ENCODE measurements at regions not wholly inside any gene's neighbourhood (a gene's known extent, or its start where the extent isn't known, plus 50 kb on each side); places are given as distances from the start of the nearest gene placed in this dataset.

DNA sequence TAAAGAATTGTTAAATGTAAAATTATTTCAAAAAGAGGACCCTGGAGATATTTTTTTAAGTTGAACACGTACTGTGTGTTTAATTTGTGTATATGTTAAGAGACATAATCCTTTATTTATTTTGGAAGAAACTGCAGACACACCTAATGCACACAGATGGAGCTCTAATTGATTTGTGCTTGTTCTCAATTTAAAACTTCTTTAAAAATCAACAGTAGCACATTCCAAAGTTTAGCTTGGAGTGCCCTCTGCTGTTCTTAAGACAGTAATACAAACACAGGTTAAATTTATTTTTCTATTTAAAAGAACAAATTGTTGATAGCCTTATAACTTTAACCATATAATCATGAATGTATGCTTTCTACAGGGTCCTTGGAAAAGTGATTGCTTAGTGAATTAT is 277.6 kb upstream of the ADAMTS16 start:
- DNase-seq, result peak; percentile 58

DNA sequence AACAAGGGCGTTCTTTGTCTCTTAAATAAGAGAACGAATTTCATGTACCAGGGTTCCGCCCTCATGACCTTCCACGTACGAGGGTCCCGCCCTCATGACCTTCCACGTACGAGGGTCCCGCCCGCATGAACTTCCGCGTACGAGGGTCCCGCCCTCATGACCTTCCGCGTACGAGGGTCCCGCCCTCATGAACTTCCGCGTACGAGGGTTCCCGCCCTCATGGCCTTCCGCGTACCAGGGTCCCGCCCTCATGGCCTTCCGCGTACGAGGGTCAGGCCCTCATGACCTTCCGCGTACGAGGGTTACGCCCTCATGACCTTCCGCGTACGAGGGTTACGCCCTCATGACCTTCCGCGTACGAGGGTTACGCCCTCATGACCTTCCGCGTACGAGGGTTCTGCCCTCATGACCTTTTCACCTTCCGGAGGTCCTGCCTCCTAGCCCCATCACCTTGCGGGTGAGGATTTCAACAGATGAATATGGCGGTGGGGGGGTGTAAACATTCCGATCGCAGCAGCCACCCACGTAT is 273.9 kb upstream of the ADAMTS16 start:
- no peak for DNase-seq

DNA sequence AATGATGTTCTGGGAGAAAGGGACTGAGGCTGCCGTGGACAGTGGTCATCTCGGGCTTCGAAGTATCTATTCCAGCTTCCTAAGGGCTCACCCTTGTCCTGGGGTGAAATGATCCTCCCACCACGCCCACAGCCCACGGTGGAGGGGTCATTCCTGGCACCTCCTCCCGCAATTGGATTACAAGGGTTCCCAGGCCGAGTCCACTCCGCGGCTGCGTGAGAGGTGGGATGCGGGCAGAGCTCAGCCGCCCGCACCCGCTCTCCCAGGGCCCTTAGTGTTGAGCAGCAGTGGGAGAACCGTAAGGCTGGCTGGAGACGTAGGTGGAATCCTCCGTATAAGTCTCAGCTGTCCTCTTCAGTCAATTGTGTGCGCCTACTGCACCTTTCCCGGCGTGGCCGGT is 273.3 kb upstream of the ADAMTS16 start:
- no peak for DNase-seq

DNA sequence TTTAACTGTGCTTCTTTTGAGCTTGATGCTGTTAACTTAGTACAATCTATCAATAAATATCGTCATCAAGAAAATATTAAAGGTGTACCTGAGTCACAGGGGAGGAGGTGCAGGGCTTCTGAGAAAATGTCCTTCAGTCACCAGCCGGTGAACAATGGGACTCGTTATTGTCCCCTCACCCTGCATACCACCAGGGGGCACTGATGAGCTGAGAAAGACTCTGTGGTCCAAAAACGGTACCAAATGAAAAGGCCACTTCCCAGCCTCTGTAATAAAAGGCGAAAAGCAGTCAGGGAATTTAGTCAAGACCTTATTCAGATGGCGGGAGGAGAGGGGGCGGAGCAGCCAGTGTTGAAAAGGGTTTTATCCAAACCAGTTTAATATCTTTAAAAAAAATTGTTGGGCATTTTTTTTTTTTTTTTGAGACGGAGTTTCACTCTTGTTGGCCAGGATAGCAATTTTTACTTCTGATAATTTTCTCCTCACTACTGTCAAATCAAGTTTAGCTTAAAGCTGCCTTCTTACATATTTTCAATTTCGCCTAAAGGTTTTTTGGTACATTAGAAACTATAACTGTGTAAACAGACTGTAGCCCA is 271.9 kb upstream of the ADAMTS16 start:
- DNase-seq, result no peak

DNA sequence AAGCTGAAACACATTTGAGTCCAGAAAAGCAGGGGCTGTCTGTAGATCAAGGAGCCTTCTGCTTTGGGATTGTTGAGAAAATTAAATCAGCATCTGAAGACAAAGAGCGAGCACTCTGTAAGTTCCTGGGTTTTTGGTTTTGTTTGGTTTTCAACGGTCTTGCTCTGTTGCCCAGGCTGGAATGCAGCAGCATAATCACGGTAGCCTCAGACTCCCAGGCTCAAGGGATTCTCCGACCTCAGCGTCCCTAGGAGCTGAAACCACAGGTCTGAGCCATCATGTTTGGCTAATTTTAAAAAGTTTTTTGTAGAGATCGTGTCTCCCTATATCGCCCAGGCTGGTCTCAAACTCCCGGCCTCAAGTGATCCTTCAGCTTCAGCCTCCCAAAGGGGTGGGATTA is 266.5 kb upstream of the ADAMTS16 start:
- no peak for DNase-seq

DNA sequence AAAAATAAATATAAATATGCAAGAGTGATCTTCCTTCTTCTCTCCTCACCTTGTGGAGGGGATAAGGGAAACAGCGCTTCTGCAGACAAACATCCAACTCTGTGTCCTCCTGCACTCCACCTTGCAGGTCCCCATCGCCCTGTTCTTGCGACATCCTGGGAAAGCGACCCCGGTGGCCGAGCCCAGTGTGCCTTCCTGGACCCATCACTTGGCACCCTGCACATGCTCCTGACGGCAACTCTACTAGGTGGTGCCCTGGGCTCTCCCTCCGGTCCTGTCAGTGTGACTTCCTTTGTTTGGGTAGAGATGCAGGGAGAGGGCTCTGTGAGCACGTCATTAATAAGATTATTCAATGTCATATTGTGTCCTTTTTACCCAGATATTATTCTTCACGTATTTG is 266.0 kb upstream of the ADAMTS16 start:
- no peak for DNase-seq

DNA sequence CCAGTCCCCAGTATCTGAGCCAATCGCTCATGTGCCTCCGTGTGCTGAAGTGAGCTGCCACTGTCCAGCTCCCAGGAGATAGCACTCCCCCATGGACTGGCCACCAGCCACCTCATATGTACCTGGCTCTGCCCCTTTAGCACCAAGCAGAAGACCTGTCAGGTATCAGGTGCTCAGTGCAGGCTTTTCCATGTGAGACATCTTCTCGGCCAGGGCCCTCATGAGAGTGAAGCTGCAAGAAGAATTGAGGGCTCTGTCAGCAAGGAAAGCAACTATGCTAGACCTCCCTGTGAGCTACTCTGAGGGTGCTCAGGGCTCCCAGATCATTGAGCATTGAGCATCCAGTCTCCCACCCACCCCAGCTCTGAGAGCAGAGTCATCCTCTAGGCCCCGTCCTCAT is 264.2 kb upstream of the ADAMTS16 start:
- DNase-seq, result no peak

DNA sequence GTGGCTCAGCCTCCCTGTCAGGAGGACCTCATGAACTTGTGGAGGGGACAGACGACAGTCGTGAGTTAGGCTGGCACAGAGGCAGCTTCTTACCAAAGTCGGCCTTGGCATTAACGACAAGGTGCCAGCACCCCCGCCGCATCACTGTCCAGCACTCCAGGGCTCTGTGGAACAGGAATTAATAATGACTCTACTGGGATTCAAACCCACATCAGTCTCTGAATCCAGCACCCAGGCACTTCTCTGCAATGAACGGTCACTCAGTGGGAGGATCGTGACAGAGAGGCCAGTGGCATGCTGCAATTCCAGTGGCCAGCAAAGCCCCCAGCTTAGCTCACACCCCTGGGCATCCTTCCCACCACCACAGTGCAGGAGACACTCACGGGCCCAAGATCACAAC is 263.3 kb upstream of the ADAMTS16 start:
- DNase-seq, result no peak

DNA sequence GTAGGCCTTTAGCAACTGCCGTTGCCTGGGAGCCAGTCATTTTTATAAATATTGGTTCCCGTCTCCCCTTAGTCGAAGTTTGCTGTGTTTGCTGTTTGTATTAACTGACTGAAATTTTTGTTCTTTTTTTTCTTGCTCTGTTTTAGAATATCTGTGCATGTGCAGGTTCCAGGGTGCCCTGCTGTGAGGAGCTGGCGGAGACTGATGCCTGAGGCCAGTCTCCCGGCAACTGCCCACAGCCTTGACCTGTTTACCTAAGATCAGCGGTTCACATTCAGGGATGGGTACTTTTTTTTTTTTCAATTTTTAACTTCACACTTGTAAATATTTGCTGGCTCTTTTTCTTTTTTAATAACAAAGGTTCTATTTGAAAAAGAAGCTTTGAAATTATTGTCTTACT is 262.6 kb upstream of the ADAMTS16 start:
- DNase-seq, result no peak

DNA sequence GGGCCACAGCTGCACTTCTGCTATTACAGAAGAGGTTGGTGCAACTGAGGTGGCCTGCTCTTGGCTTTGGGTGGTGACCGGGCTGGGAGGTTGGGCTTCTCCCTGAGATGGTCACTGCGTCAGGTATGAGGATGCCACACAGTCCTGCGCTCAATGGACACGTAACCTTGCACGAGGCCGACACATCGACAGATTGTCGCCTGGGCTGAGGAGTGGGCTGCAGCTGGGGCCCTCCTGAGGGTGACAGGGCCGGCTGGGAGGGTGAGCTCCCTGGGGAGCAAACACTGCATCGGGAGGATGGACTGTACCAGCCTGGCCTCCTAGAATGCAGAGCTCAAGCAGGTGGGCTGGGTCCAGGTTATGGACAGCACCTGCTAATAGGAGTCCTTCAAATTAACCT is 261.1 kb upstream of the ADAMTS16 start:
- DNase-seq, result no peak

DNA sequence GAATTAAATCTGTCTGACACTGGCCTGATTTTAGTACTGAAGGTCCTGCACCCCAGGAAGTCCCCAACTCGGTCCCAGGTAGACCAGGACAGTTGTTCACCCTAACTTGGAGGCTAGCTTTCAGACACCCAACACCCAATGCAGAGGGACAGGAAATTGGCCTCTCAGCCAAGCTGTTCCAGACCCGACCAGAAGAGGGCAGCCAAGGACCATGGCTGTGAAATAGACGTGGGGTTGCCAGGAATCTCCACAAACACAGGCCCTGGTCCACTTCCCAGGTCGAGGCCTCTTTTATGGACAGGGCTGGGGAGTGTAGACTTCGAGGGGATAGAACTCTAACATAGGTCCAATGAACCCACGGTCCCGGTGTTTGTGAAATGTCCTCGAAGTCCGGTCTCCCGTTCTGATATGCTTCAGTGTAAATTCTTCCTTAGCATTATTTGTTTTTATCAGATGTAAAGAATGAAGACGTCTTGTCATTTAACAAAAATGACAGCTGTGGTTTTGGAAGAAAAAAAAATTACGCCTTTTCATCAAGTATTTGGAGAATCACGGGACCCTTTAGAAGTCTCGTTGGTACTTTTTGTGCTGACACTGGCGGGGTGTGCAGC is 260.3 kb upstream of the ADAMTS16 start:
- DNase-seq, result peak; percentile 64

DNA sequence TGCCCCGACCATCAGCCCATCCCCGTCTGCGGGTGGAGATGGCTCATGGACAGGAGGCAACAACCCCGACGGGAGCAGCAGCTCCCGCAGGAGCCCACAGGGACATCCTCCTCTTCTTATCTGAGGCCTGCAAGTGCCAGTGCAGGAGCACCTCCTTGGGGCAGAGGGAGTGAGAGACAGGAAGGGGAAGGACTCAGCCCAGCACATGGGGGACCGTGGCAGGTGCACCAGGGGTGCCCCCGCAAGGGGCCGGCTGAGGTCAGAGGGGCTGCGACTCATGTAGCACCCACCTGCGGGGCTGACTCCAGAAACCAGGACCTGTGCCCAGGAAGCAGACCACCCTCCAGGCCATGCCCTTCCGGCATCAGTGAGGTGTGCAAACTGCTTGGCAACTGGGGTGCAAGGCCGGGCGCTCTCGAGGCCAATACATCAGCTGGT is 259.8 kb upstream of the ADAMTS16 start:
- no peak for DNase-seq

DNA sequence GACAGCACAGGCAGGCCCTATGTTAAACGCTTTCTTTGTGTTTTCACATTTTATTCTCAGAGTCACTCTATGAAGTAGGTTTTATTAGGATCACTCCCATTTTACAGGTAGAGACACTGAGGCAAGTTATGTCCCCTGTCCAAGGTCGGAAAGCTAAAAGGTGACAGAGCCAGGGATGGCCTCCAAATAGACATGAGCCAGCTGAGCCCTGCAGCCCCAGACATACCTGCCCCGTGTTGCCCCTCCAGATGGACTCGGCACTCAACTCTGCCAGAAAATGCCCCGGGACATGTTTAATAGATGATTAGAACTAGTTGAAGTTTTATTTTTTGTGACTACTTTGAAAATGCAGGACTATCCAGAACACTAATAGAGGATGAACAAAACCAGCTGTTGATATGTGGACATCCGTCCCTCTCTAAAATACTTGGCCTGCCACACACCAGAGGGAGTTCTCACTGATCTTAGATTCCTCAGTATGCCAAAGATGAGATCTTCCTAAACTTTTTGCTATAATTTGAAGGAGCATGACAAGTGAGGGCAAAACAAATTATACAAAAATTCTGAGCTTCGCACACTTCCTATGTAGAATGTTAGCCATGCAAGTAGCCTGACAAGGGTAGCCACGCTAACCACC is 258.6 kb upstream of the ADAMTS16 start:
- DNase-seq, result no peak

DNA sequence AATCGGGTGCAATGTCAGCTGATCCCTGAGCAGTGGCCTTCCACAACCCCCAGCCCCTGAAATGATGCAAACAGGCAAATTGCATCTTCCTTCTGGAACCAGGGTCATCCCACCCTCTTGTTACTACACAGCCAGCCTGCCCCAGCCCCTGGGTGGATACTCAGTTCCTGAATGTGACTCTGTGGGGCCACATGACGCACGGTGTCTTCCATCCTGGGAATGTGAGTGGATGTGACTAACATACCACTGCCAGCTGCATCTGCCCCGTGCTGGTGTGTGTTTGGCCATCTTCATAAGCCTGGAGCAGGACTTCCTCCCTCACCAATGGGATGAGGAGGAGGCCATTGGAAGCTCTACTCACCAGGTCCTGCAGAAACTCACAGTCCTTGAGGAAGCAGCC is 257.9 kb upstream of the ADAMTS16 start:
- DNase-seq, result no peak

DNA sequence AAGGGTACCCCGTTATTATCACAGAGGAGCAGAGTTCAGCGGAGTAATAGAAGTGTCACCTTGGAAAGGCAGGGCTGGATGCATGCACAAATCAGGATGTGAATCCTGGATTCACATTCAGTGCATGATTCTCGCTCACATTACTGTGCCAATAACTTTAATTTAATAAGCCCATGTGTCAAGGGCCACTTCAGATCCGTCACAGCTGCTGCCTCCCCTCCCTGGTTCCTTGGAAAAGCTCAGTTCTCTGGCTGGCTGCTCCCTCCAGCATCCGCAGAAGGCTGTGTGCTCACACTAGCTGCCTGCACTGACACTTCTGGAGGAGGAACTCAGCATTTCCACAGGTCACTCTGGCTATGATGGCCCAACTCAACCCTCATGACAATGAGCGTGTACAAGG is 256.8 kb upstream of the ADAMTS16 start:
- DNase-seq, result no peak

DNA sequence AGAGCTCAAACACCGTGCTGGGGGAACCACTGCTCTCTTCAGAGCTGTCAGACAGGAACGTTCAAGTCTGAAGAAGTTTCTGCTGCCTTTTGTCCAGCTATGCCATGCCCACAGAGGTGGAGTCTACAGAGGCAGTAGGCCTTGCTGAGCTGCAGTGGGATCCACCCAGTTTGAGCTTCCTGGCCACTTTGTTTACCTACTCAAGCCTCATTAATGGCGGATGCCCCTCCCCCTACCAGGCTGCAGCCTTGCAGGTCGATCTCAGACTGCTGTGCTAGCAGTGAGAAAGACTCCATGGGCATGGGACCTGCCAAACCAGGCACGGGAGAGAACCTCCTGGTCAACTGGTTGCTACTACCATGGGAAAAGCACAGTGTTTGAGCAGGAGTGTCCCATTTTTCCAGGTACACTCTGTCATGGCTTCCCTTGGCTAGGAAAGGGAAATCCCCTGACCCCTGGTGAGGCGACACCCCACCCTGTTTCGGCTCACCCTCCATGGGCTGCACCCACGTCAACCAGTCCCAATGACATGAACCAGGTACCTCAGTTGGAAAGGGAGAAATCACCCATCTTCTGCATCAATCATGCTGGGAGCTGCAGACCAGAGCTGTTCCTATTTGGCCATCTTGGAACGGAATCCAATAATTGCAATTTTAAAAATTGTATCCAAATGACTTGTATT is 246.9 kb upstream of the ADAMTS16 start:
- DNase-seq, result peak; percentile 6

DNA sequence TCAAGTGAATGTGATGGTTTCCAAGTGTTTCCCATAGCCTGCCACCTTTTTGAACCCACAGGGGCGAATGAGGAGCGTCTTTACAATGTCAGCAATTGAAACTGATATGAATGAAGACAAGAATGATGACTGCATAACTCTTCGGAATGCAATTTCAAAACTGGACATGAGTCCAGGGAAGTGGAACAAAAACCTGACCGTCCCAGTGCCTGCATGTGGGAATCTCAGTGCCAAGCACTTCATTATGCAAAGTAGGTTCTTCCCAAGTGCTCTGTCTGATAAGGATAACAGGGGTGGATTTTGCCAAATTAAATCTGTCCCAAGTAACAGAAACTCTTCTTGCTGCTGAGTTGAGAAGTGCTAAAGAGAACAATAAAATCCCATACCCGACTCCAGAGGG is 243.8 kb upstream of the ADAMTS16 start:
- DNase-seq, result no peak

DNA sequence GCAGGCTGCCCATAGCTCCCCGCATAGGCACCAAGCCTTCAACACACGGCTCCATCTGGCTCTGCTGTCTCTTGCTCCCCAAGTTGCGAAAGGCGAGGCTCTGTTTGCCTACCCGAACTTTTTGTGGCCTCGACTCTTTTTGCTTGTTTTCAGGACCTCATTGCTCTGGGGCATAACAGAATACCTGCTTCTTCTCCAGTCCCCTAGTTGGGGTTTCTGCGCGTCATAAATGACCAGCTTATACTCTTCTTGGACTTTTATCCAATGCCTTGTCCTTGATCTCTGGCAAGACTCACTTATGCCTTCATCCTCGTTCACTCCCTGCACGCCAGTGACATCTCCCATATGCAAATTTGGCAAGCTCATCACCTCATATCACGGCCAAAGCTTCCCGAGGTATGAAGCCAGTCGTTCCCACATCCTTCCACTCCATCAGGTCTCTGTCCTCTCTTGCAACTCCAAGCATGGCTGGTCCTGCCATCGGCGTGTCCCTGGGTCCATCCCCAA is 238.8 kb upstream of the ADAMTS16 start:
- no peak for DNase-seq

DNA sequence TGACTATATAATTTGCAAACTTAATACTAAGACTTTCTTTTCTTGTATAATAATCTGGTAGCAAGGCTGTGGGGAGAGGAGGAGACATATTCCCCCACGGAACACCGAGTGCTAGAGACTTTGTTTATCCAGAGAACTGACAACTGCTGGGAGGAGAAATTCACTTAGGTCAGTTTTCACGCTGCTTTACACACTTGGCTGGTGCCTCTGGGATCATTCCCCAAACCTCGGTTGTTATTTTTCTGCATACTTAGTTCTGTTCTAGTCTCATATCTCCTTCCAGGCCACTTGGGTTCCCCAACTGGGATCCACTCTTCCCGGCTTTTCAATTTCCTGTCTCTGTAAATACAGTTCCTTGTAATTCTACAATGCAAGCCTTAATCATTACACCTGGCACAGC is 238.2 kb upstream of the ADAMTS16 start:
- no peak for DNase-seq

DNA sequence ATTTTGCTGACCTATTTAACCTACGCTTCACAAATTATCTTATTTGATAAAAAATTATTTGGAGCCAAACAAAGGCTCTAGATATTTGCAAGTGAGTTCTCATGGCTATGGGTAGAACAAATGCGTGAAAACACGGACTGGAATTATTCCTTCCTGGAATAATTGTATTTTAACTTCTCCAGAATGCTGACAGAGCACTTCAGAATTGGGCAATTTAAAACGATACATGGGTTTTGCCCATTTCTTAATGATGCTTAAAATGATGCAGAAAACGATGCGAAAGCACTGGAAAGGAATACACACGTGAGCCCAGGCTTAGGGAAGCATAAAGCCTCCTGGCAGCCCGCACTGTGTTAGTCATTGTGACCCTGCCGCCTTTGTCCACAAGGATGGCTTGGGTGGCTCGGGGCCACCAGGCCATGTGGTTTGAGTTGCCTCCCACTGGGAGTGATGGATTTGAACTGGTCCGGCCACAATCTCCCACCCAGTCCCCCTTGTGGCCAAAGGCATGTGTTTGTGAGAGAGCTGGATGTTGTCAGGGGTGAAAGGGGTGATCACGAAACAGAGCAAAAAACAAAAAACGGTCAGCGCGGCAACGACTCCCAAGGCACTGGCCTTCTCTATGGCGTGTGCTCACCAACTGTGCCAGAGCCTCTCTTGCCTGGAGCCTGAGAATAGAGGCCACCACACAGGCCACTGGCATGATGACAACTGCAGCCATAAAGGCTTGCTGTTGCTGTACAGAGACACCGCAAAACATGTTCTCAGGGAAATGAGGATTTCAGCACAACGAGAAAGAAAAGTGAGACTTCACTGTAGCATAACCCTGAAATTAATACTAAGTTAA is 234.2 kb upstream of the ADAMTS16 start:
- no peak for DNase-seq

DNA sequence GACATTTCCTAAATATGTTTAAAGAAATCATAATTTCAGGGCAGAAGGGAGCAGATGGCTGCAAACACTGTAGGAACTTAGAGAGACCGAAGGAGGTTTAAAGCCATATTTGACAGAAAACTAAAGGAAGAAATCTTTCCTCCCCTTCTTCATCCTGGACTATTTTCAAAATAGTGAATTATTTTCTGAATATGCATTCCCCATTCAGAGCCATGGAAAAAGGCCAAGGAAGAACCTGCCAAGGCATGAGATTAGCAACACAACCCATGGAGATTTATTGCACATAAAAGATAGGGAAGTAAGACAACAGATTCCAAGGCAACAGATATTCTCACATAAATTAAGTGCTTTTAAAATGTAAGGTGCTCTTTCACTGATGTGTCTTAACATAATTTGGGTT is 233.3 kb upstream of the ADAMTS16 start:
- DNase-seq, result no peak

DNA sequence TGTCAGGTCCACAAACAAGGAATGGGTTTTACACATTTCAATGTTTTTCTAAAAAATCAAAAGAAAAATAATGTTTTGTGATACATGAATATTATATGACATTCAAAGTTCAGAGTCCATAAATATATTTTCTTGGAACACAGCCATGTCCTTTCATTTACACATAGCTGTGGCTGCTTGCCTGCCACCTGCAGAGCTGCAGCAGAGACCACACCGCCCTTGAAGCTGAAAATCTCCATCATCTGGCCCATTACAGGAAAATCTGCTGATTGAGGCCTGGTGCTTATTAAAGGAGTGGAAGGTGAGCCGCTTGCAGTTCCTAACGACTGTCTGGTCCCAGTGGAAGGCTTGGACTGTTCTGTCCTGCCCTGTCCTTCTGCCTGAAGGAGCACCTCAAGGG is 232.6 kb upstream of the ADAMTS16 start:
- DNase-seq, result no peak

DNA sequence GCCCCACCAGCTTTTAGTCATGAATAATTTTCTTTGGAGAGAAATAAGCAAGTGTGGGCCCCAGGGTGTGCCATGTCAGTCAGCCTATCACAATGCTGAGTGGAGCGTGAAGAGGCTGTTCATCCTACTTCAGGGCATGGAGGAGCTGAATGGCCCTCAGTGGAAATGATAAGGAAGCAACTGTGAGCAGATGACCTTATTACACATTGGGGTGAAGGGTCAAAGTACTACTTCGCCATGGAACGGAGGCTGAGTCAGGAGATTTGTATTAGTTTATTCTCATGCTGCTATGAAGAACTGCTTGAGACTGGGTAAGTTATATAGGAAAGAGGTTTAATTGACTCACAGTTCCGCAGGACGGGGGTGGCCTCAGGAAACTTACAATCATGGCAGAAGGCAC is 231.0 kb upstream of the ADAMTS16 start:
- DNase-seq, result no peak
